ENCODE measurements at regions not wholly inside any gene's neighbourhood (a gene's known extent, or its start where the extent isn't known, plus 50 kb on each side); places are given as distances from the start of the nearest gene placed in this dataset.

DNA sequence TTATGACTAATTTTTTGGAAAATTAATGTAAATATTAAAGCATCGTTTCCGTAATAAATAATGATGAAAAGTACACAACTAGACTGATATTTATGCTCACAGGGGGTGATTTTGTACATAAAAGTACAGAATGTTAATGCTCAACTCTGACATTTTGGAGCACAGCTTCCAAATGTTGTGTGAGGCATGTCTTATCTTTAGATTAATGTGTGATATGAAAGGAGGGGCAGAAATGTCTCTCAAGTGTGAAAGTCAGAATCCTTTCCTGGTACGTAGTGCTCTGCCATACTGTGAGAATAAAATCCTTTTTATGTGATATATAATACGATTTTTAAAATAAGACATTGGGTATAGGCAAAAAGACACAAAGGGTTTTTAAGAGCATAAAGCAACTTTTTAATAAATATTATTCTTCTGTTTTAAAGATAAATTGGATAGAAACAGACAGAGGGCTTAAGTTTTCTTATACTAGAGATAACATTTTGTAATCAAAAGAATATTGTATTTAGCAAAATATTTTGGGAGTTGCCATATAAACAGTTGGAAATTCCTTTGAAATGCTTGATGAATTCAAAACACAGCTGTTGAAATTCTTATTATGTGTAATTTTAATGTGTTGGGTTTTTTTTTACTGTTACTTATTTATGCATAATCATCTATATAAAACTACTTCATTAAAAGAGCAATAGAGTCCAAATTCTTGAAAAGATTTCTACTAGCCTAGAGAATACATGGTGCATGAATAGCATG lies 389.7 kb downstream of the RAP2B start:
- no peak for TF ChIP-seq E2F5 (CRISPR knock-in tag; IDR thresholded peaks at IDR 0.05)
- TF ChIP-seq, protein P1, sequence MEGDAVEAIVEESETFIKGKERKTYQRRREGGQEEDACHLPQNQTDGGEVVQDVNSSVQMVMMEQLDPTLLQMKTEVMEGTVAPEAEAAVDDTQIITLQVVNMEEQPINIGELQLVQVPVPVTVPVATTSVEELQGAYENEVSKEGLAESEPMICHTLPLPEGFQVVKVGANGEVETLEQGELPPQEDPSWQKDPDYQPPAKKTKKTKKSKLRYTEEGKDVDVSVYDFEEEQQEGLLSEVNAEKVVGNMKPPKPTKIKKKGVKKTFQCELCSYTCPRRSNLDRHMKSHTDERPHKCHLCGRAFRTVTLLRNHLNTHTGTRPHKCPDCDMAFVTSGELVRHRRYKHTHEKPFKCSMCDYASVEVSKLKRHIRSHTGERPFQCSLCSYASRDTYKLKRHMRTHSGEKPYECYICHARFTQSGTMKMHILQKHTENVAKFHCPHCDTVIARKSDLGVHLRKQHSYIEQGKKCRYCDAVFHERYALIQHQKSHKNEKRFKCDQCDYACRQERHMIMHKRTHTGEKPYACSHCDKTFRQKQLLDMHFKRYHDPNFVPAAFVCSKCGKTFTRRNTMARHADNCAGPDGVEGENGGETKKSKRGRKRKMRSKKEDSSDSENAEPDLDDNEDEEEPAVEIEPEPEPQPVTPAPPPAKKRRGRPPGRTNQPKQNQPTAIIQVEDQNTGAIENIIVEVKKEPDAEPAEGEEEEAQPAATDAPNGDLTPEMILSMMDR (IDR thresholded peaks at IDR 0.05) = no peak
- TF ChIP-seq NFYB (CRISPR knock-in tag; conservative IDR thresholded peaks at IDR 0.05; ENCODE audit: low read depth) = no peak
- no peak for TF ChIP-seq ZNF121 (CRISPR knock-in tag; IDR thresholded peaks at IDR 0.05)
- no peak for TF ChIP-seq ESRRA (CRISPR knock-in tag; IDR thresholded peaks at IDR 0.05; ENCODE audit: borderline replicate concordance)
- TF ChIP-seq KAT7 (CRISPR knock-in tag; IDR thresholded peaks at IDR 0.05; ENCODE audit: borderline replicate concordance) = no peak
- TF ChIP-seq NR2C2 (CRISPR knock-in tag; IDR thresholded peaks at IDR 0.05) = no peak
- no peak for TF ChIP-seq HMGXB4 (CRISPR knock-in tag; IDR thresholded peaks at IDR 0.05)
- no peak for TF ChIP-seq GRHL2 (CRISPR knock-in tag; IDR thresholded peaks at IDR 0.05; ENCODE audit: insufficient replicate concordance, severe bottlenecking)
- TF ChIP-seq, protein P2, sequence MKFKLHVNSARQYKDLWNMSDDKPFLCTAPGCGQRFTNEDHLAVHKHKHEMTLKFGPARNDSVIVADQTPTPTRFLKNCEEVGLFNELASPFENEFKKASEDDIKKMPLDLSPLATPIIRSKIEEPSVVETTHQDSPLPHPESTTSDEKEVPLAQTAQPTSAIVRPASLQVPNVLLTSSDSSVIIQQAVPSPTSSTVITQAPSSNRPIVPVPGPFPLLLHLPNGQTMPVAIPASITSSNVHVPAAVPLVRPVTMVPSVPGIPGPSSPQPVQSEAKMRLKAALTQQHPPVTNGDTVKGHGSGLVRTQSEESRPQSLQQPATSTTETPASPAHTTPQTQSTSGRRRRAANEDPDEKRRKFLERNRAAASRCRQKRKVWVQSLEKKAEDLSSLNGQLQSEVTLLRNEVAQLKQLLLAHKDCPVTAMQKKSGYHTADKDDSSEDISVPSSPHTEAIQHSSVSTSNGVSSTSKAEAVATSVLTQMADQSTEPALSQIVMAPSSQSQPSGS (CRISPR knock-in tag; IDR thresholded peaks at IDR 0.05; ENCODE audit: borderline replicate concordance, low read depth) = no peak

Data from WTC11 (cell line).